HepG2 (cell line): ENCODE measurements at regions not wholly inside any gene's neighbourhood (a gene's known extent, or its start where the extent isn't known, plus 50 kb on each side); places are given as distances from the start of the nearest gene placed in this dataset.

Experiments
- ATAC-seq: fragments of 200-7000 bp; cut with Tn5 transposase; 3 replicates; pipeline ENCODE4 v1.9.1; 2020; ENCODE audit warnings: mild to moderate bottlenecking, moderate library complexity
- BruUV-seq: library from RNA; stranded (reverse); fragments of 400-500 nt; replicated peaks from 2 replicates; lab custom pipeline; 2021; lab: Mats Ljungman, UMichigan
- CTCF ChIA-PET: fragments of 300-600 bp; formaldehyde crosslinking; extraction: SDS; loops from one replicate; lab custom pipeline; 2021; ENCODE audit warnings: low total read pairs, inconsistent platforms, low intra/inter-chr PET ratio; lab: Yijun Ruan, JAX
- POLR2A ChIA-PET: fragments of 350-600 bp; sonication (Branson Sonifier 250); formaldehyde crosslinking; loops from one replicate; lab custom pipeline; 2020; ENCODE audit warnings: antibody characterized with exemption, inconsistent platforms; lab: Yijun Ruan, JAX
- DNase-seq: peaks from one replicate; pipeline ENCODE4 v3.0.0-alpha.2; 2015; ENCODE audit warnings: low spot score
- FAIRE-seq: peaks from 3 replicates; lab custom pipeline; 2011; peaks lifted over from hg19 to GRCh38; lab: Jason Lieb, UNC
- H2AFZ ChIP-seq: one replicate; pipeline ENCODE4 v1.6.1; 2011; ENCODE audit warnings: low read length, inconsistent platforms
- H3K27ac ChIP-seq: fragments of 300-600 bp; 3 replicates; pipeline ENCODE4 v1.8.0; 2011; ENCODE audit warnings: mixed run types, mild to moderate bottlenecking, mixed read lengths, low read length, inconsistent platforms; ENCODE audit not compliant: insufficient read depth; ENCODE audit errors: extremely low read length
- H3K27me3 ChIP-seq, 2 experiments: fragments of 200-600 bp in 1 of 2; 2 replicates in 1 of 2; 3 replicates in 1 of 2; pipeline versions ENCODE4 v1.6.0 to v1.8.0; 2011; ENCODE audit warnings: low read length in 2 of 2, mild to moderate bottlenecking in 2 of 2, moderate library complexity in 2 of 2, inconsistent platforms in 1 of 2; ENCODE audit not compliant: insufficient read depth in 2 of 2, control insufficient read depth in 1 of 2
- H3K36me3 ChIP-seq, 2 experiments: fragments of 200-600 bp in 1 of 2; replicated peaks in 1 of 2; 2 replicates in 1 of 2; 3 replicates in 1 of 2; pipeline versions ENCODE4 v1.5.1 to v1.8.0; 2011; ENCODE audit warnings: low read length in 2 of 2, inconsistent platforms in 1 of 2; ENCODE audit not compliant: insufficient read depth in 2 of 2, control insufficient read depth in 1 of 2
- H3K4me1 ChIP-seq: 2 replicates; pipeline ENCODE4 v1.5.1; 2012; ENCODE audit warnings: low read length, inconsistent platforms; ENCODE audit not compliant: insufficient read depth
- H3K4me2 ChIP-seq: 2 replicates; pipeline ENCODE4 v1.6.0; 2011; ENCODE audit warnings: low read depth, low read length, inconsistent platforms
- H3K4me3 ChIP-seq, 3 experiments: fragments of 200-600 bp in 1 of 3; sonication (generic), shearing (Covaris generic) in 1 of 3; replicated peaks in 1 of 3; 2 replicates each; pipeline ENCODE4 v1.5.1; 2011 to 2016; ENCODE audit warnings: low read length in 3 of 3, inconsistent platforms in 2 of 3, low read depth in 2 of 3, mild to moderate bottlenecking in 2 of 3, control low read depth in 1 of 3, mixed read lengths in 1 of 3; ENCODE audit not compliant: insufficient read depth in 1 of 3
- H3K79me2 ChIP-seq: one replicate; pipeline ENCODE4 v1.6.1; 2011; ENCODE audit warnings: low read length, inconsistent platforms; ENCODE audit not compliant: insufficient read depth
- H3K9ac ChIP-seq: 2 replicates; pipeline ENCODE4 v1.6.0; 2011; ENCODE audit warnings: mild to moderate bottlenecking, low read depth, low read length, inconsistent platforms; ENCODE audit not compliant: insufficient read depth
- H3K9me3 ChIP-seq: 2 replicates; pipeline ENCODE4 v1.5.1; 2012; ENCODE audit warnings: mild to moderate bottlenecking, low read length
- H4K20me1 ChIP-seq: 2 replicates; pipeline ENCODE4 v1.6.0; 2011; ENCODE audit warnings: inconsistent platforms, mild to moderate bottlenecking, low read length, moderate library complexity; ENCODE audit not compliant: insufficient read depth
- AKAP8 ChIP-seq: sonication (generic); formaldehyde crosslinking; IDR thresholded peaks from 2 replicates; pipeline ENCODE4 v1.5.1; 2020; ENCODE audit warnings: mild to moderate bottlenecking, missing genetic modification reagents
- ARNT2 ChIP-seq: sonication (generic); formaldehyde crosslinking; IDR thresholded peaks from 2 replicates; pipeline ENCODE4 v1.8.0; 2022; ENCODE audit warnings: mild to moderate bottlenecking, low read depth, missing genetic modification reagents, moderate library complexity
- CEBPZ ChIP-seq: IDR thresholded peaks from 2 replicates; pipeline ENCODE4 v1.6.1; 2012; ENCODE audit warnings: low read length, improper control_type of control experiment
- SMARCE1 ChIP-seq: fragments of 450-650 bp; IDR thresholded peaks from 2 replicates; pipeline ENCODE4 v1.6.1; 2017; ENCODE audit warnings: borderline replicate concordance
- SRSF1 ChIP-seq: fragments of 200-400 bp; formaldehyde crosslinking; optimal IDR thresholded peaks from 2 replicates; pipeline ENCODE3; 2017; ENCODE audit warnings: mild to moderate bottlenecking, low read depth, low read length, moderate library complexity
- TFDP2 ChIP-seq: sonication (generic); formaldehyde crosslinking; IDR thresholded peaks from 2 replicates; pipeline ENCODE4 v1.4.0; 2020; ENCODE audit warnings: missing genetic modification reagents
- TOPORS ChIP-seq: sonication (generic); formaldehyde crosslinking; IDR thresholded peaks from 2 replicates; pipeline ENCODE4 v1.8.0; 2023; ENCODE audit warnings: mild to moderate bottlenecking, missing genetic modification reagents
- ZMAT3 ChIP-seq: sonication (generic); formaldehyde crosslinking; conservative IDR thresholded peaks from 2 replicates; pipeline ENCODE4 v1.7.0; 2021; ENCODE audit warnings: missing genetic modification reagents
- ZNF740 ChIP-seq: sonication (generic); formaldehyde crosslinking; IDR thresholded peaks from 2 replicates; pipeline ENCODE4 v1.4.0; 2020; ENCODE audit warnings: missing genetic modification reagents
- WGBS: methylation state at CpG from one replicate; pipeline ENCODE4 v1.1.6; 2017; ENCODE audit warnings: low lambda C conversion rate; 5-methylcytosine and 5-hydroxymethylcytosine counted together
- in situ Hi-C: cut with HindIII; loops from 2 replicates; pipeline ENCODE4 v1.10.0; 2017; ENCODE audit warnings: low pct_unique_long_range_greater_than_20kb; ENCODE audit not compliant: extremely low pct_ligation_motif_present
- intact Hi-C: fragments of 100-400 bp; cut with micrococcal nuclease; formaldehyde crosslinking; loops from one replicate; pipeline ENCODE4 v1.10.0; 2022; ENCODE audit not compliant: unreplicated experiment

GRCh38 chr5:4817767-4818166, 322.4 kb upstream of the ADAMTS16 start (continued):
- TF ChIP-seq CEBPZ, result no peak
- no peak for TF ChIP-seq ZMAT3 (CRISPR knock-in tag)
- no peak for TF ChIP-seq TFDP2 (CRISPR knock-in tag)
- TF ChIP-seq AKAP8 (CRISPR knock-in tag), result no peak
- TF ChIP-seq TOPORS (CRISPR knock-in tag), result no peak

- Histone ChIP-seq H3K4me1 (no peaks in the 10 kb centered on the region), H3K79me2 (no peaks in the 10 kb centered on the region), H3K4me2 (no peak overlapping the region), H3K9me3 (no peaks in the 10 kb centered on the region), H3K27me3 (no peaks in the 10 kb centered on the region), H2AFZ (no peak overlapping the region), H3K36me3 (no peaks in the 10 kb centered on the region), H3K9ac (no peak overlapping the region), H4K20me1 (no peaks in the 10 kb centered on the region), H3K4me3 (no peak overlapping the region), H3K27ac (no peak overlapping the region)
- ChIA-PET POLR2A (no interaction called here), CTCF (no interaction called here)
- BruUV-seq, result no TSS peak
- TF ChIP-seq SMARCE1 (no peak), ZNF740 (CRISPR knock-in tag) (no peak), SRSF1 (no peak), ARNT2 (CRISPR knock-in tag) (no peak)
- FAIRE-seq, result no peak
- 0% methylated on average over 1 of the region's 1 CpG for WGBS
- in situ Hi-C loops, result no loop called here
- no peak for DNase-seq
- ATAC-seq, result no peak
- intact Hi-C loops, result no loop called here
These were observed 308.8 kb upstream of the ADAMTS16 start for GRCh38 chr5:4831325-4831724.
